Limb (tissue), 2 donors: ENCODE measurements at regions not wholly inside any gene's neighbourhood (a gene's known extent, or its start where the extent isn't known, plus 50 kb on each side); places are given as distances from the start of the nearest gene placed in this dataset.
"Not testable (repeated sequence)": the region's sequence is repeated elsewhere in the genome, so short reads cannot be mapped to it uniquely, and the experiment has no call there.

Experiments
- DNase-seq, 2 donors: peaks; one replicate each; pipeline ENCODE4 v3.0.0-alpha.2; 2016; ENCODE audit errors: extremely low spot score in 2 of 2

- no peak for DNase-seq
Observed at GRCh38 chr6:66499851-66500250, 792.8 kb upstream of the EYS start.

GRCh38 chr6:66496659-66497058 is 789.6 kb upstream of the EYS start:
- no peak for DNase-seq

- DNase-seq = not testable (repeated sequence)
Observed at GRCh38 chr6:66494643-66495042, 787.6 kb upstream of the EYS start.

GRCh38 chr6:66489269-66489987 is 782.4 kb upstream of the EYS start:
- no peak for DNase-seq

- DNase-seq = no peak
Observed at GRCh38 chr6:66481216-66481615, 774.2 kb upstream of the EYS start.

GRCh38 chr6:66478705-66479104 is 771.7 kb upstream of the EYS start:
- no peak for DNase-seq

GRCh38 chr6:66435321-66435720 is 728.3 kb upstream of the EYS start:
- DNase-seq = no peak

GRCh38 chr6:66429210-66429609 is 722.2 kb upstream of the EYS start:
- DNase-seq = peak in 1 of 2 donors; percentile 70

GRCh38 chr6:66423047-66423446 is 716.0 kb upstream of the EYS start:
- DNase-seq = no peak

GRCh38 chr6:66421570-66421969 is 714.5 kb upstream of the EYS start:
- peak in 1 of 2 donors; percentile 37 for DNase-seq

- no peak for DNase-seq
Observed at GRCh38 chr6:66418906-66419305, 711.9 kb upstream of the EYS start.

GRCh38 chr6:66403966-66404365 is 696.9 kb upstream of the EYS start:
- no peak for DNase-seq

GRCh38 chr6:66402873-66403272 is 695.8 kb upstream of the EYS start:
- no peak for DNase-seq

GRCh38 chr6:66396549-66396948 is 689.5 kb upstream of the EYS start:
- no peak for DNase-seq

- no peak for DNase-seq
Observed at GRCh38 chr6:66396145-66396544, 689.1 kb upstream of the EYS start.

GRCh38 chr6:66390393-66390792 is 683.4 kb upstream of the EYS start:
- no peak for DNase-seq

GRCh38 chr6:66376001-66376400 is 669.0 kb upstream of the EYS start:
- no peak for DNase-seq

- no peak for DNase-seq
Observed at GRCh38 chr6:66369407-66369806, 662.4 kb upstream of the EYS start.

- no peak for DNase-seq
Observed at GRCh38 chr6:66362888-66363287, 655.9 kb upstream of the EYS start.

- no peak for DNase-seq
Observed at GRCh38 chr6:66361886-66362285, 654.9 kb upstream of the EYS start.

- no peak for DNase-seq
Observed at GRCh38 chr6:66357781-66358180, 650.8 kb upstream of the EYS start.

GRCh38 chr6:66355471-66355870 is 648.4 kb upstream of the EYS start:
- DNase-seq = no peak

- DNase-seq = peak in 1 of 2 donors; percentile 72
Observed at GRCh38 chr6:66344796-66345195, 637.8 kb upstream of the EYS start.

GRCh38 chr6:66340736-66341135 is 633.7 kb upstream of the EYS start:
- DNase-seq = no peak
